K562 (cell line): ENCODE measurements at regions not wholly inside any gene's neighbourhood (a gene's known extent, or its start where the extent isn't known, plus 50 kb on each side); places are given as distances from the start of the nearest gene placed in this dataset.

Experiments used
- ATAC-seq: fragments of 200-7000 bp; cut with Tn5 transposase; 3 replicates; pipeline ENCODE4 v1.9.1; 2020; ENCODE audit warnings: moderate library complexity
- BruUV-seq: library from RNA; stranded (reverse); fragments of 400-500 nt; replicated peaks from 2 replicates; lab custom pipeline; 2021; lab: Mats Ljungman, UMichigan
- CTCF ChIA-PET: fragments of 300-600 bp; formaldehyde crosslinking; extraction: SDS; loops from one replicate; lab custom pipeline; 2021; ENCODE audit warnings: low intra/inter-chr PET ratio; lab: Yijun Ruan, JAX
- POLR2A ChIA-PET: fragments of 300-600, 350-650 bp; sonication (Branson Sonifier 250); formaldehyde crosslinking; extraction: SDS; loops from one replicate; lab custom pipeline; 2021; ENCODE audit warnings: antibody characterized with exemption, inconsistent platforms; lab: Yijun Ruan, JAX
- DNase-seq, 4 experiments: peaks; one replicate each; pipeline versions ENCODE4 v3.0.0 to v3.0.0-alpha.2; 2011 to 2018; ENCODE audit warnings: low spot score in 3 of 4, mixed read lengths in 3 of 4; ENCODE audit errors: extremely low read depth in 1 of 4
- FAIRE-seq: peaks from 2 replicates; lab custom pipeline; 2011; peaks lifted over from hg19 to GRCh38; lab: Jason Lieb, UNC
- H2AFZ ChIP-seq: 2 replicates; pipeline ENCODE4 v1.6.0; 2011; ENCODE audit warnings: low read depth, low read length, control low read depth, inconsistent platforms
- H3K27ac ChIP-seq: fragments of 200-600 bp; 3 replicates; pipeline ENCODE4 v1.8.0; 2011; ENCODE audit warnings: low read depth, mild to moderate bottlenecking, control low read depth, inconsistent platforms, low read length, moderate library complexity, mixed read lengths; ENCODE audit errors: extremely low read depth
- H3K27me3 ChIP-seq, 2 experiments: fragments of 300-600 bp in 1 of 2; 2 replicates in 1 of 2; 3 replicates in 1 of 2; pipeline versions ENCODE4 v1.6.0 to v1.8.0; 2011; ENCODE audit warnings: inconsistent platforms in 2 of 2, low read length in 2 of 2, mild to moderate bottlenecking in 1 of 2, mixed read lengths in 1 of 2, moderate library complexity in 1 of 2; ENCODE audit not compliant: control insufficient read depth in 2 of 2, insufficient read depth in 2 of 2
- H3K36me3 ChIP-seq: fragments of 300-600 bp; 3 replicates; pipeline ENCODE4 v1.8.0; 2011; ENCODE audit warnings: mild to moderate bottlenecking, low read length, inconsistent platforms; ENCODE audit not compliant: control insufficient read depth, insufficient read depth
- H3K4me1 ChIP-seq, 2 experiments: fragments of 200-600 bp in 1 of 2; replicated peaks in 1 of 2; 2 replicates in 1 of 2; 3 replicates in 1 of 2; pipeline versions ENCODE4 v1.5.1 to v1.8.0; 2011; ENCODE audit warnings: inconsistent platforms in 2 of 2, low read length in 2 of 2, mild to moderate bottlenecking in 1 of 2, mixed read lengths in 1 of 2, moderate library complexity in 1 of 2; ENCODE audit not compliant: control insufficient read depth in 2 of 2, insufficient read depth in 2 of 2
- H3K4me2 ChIP-seq: 2 replicates; pipeline ENCODE4 v1.6.1; 2011; ENCODE audit warnings: low read length, control low read depth, inconsistent platforms, mixed read lengths; ENCODE audit not compliant: insufficient read depth
- H3K4me3 ChIP-seq: fragments of 200-600 bp; sonication (generic), shearing (Covaris generic); 2 replicates; pipeline ENCODE4 v1.5.1; 2016; ENCODE audit warnings: control low read depth, inconsistent platforms
- H3K79me2 ChIP-seq: fragments of 200-600 bp; 3 replicates; pipeline ENCODE4 v1.8.0; 2011; ENCODE audit warnings: low read length, inconsistent platforms; ENCODE audit not compliant: control insufficient read depth, insufficient read depth
- H3K9ac ChIP-seq, 2 experiments: 2 replicates each; pipeline versions ENCODE4 v1.6.0 to v1.6.1; 2011; ENCODE audit warnings: low read depth in 2 of 2, low read length in 2 of 2, control low read depth in 1 of 2, inconsistent platforms in 1 of 2, mild to moderate bottlenecking in 1 of 2, mixed read lengths in 1 of 2; ENCODE audit not compliant: insufficient read depth in 1 of 2
- H3K9me1 ChIP-seq: one replicate; pipeline ENCODE4 v1.6.0; 2011; ENCODE audit warnings: inconsistent platforms, mild to moderate bottlenecking, low read length, moderate library complexity; ENCODE audit not compliant: control insufficient read depth, insufficient read depth
- H3K9me3 ChIP-seq: replicated peaks from 2 replicates; pipeline ENCODE4 v1.5.1; 2011; ENCODE audit warnings: low read depth, low read length, inconsistent platforms; ENCODE audit not compliant: control insufficient read depth, insufficient read depth
- H4K20me1 ChIP-seq: replicated peaks from 2 replicates; pipeline ENCODE4 v1.6.1; 2011; ENCODE audit warnings: low read length, inconsistent platforms, mixed read lengths; ENCODE audit not compliant: control insufficient read depth, insufficient read depth
- CBX2 ChIP-seq: fragments of 200-600 bp; sonication (generic); IDR thresholded peaks from one replicate; pipeline ENCODE4 v1.6.1; 2012; ENCODE audit warnings: mild to moderate bottlenecking, low read length, inconsistent platforms; ENCODE audit not compliant: insufficient read depth, poor library complexity, severe bottlenecking
- CBX3 ChIP-seq, 2 experiments: IDR thresholded peaks; 1 replicate in 1 of 2; 2 replicates in 1 of 2; pipeline ENCODE4 v1.6.1; 2012; ENCODE audit warnings: inconsistent platforms in 2 of 2, low read length in 2 of 2, borderline replicate concordance in 1 of 2, control low read depth in 1 of 2
- ETV6 ChIP-seq, 3 experiments: fragments of 150-350 bp in 1 of 3; sonication (generic) in 1 of 3; formaldehyde crosslinking in 1 of 3; IDR thresholded peaks; 2 replicates each; pipeline versions ENCODE4 v1.6.1 to v1.8.0; 2014 to 2022; ENCODE audit warnings: borderline replicate concordance in 2 of 3, low read depth in 2 of 3, antibody characterized with exemption in 1 of 3, low read length in 1 of 3, mild to moderate bottlenecking in 1 of 3, missing genetic modification reagents in 1 of 3
- HDAC2 ChIP-seq: fragments of 450-650 bp; IDR thresholded peaks from 2 replicates; pipeline ENCODE4 v1.6.1; 2016; ENCODE audit warnings: mild to moderate bottlenecking
- MEIS2 ChIP-seq: fragments of 450-650 bp; IDR thresholded peaks from 2 replicates; pipeline ENCODE4 v1.6.1; 2014; ENCODE audit warnings: mild to moderate bottlenecking; ENCODE audit not compliant: partially characterized antibody
- NRF1 ChIP-seq, 2 experiments: fragments of 450-650 bp; IDR thresholded peaks in 1 of 2; conservative IDR thresholded peaks in 1 of 2; 2 replicates each; pipeline ENCODE4 v1.6.1; 2014; ENCODE audit warnings: mild to moderate bottlenecking in 2 of 2
- PCBP1 ChIP-seq: fragments of 200-400 bp; formaldehyde crosslinking; IDR thresholded peaks from 2 replicates; pipeline ENCODE4 v1.6.1; 2018; ENCODE audit warnings: mild to moderate bottlenecking, low read depth, low read length; ENCODE audit not compliant: poor library complexity, severe bottlenecking
- SOX6 ChIP-seq: fragments of 450-650 bp; IDR thresholded peaks from 2 replicates; pipeline ENCODE4 v1.6.1; 2014; ENCODE audit warnings: mild to moderate bottlenecking
- TAF15 ChIP-seq: fragments of 200-400 bp; formaldehyde crosslinking; IDR thresholded peaks from 2 replicates; pipeline ENCODE4 v1.6.1; 2017; ENCODE audit warnings: mild to moderate bottlenecking, low read depth, low read length, moderate library complexity
- TAF9B ChIP-seq: fragments of 450-650 bp; IDR thresholded peaks from 2 replicates; pipeline ENCODE4 v1.6.1; 2018; ENCODE audit warnings: mild to moderate bottlenecking; ENCODE audit not compliant: partially characterized antibody
- XRCC3 ChIP-seq: fragments of 450-650 bp; IDR thresholded peaks from 2 replicates; pipeline ENCODE4 v1.6.1; 2017; ENCODE audit warnings: mild to moderate bottlenecking, moderate library complexity
- ZEB2 ChIP-seq: fragments of 450-650 bp; IDR thresholded peaks from 2 replicates; pipeline ENCODE4 v1.6.1; 2016
- ZNF444 ChIP-seq: fragments of 250-450 bp; sonication (Bioruptor Pico); IDR thresholded peaks from 2 replicates; pipeline ENCODE4 v1.4.0; 2020; ENCODE audit warnings: mild to moderate bottlenecking, moderate library complexity
- WGBS: fragments of 100-300 bp; shearing (Covaris generic); methylation state at CpG from one replicate; pipeline ENCODE4 v1.1.6; 2016; ENCODE audit warnings: low coverage, mixed read lengths; ENCODE audit not compliant: insufficient coverage; ENCODE audit errors: missing lambda C conversion rate; 5-methylcytosine and 5-hydroxymethylcytosine counted together
- in situ Hi-C: fragments of 300-500 bp; cut with MboI; formaldehyde crosslinking; loops from 4 replicates; pipeline ENCODE4 v1.15.0; 2018; ENCODE audit warnings: inconsistent platforms, mixed read lengths
- intact Hi-C: fragments of 100-400 bp; cut with micrococcal nuclease; formaldehyde crosslinking; loops from 2 replicates; pipeline ENCODE4 v1.14.2; 2022
- TF ChIP-seq, protein P1 (sequence below): IDR thresholded peaks from 2 replicates; pipeline ENCODE4 v1.6.1; 2012; ENCODE audit warnings: low read depth, low read length, improper control_type of control experiment, borderline replicate concordance

GRCh38 chr2:144598906-144599305, 79.0 kb upstream of the ZEB2 start:
- 48% methylated on average over 5 of the region's 5 CpGs for WGBS
- CTCF ChIA-PET: no interaction called here
- ATAC-seq: no peak
- Histone ChIP-seq H3K27me3 (no peaks in the 10 kb centered on the region), H2AFZ (no peak overlapping the region), H3K9ac (no peak overlapping the region), H3K36me3 (0 out of 3 replicates have a peak, but pooled peaks cover 9% of the 10 kb centered on the region)
- POLR2A ChIA-PET: no interaction called here
- no peak for FAIRE-seq
- TF ChIP-seq PCBP1 (no peak), SOX6 (no peak), TAF9B (no peak)
- TF ChIP-seq, all 486 proteins: peak for 0
- no peak overlapping the region for H3K4me3 ChIP-seq
- H3K4me2 ChIP-seq: no peak overlapping the region
- intact Hi-C loops (loop anchor here (5.0 kb wide), 1 partner anchor 83 kb away; no protein-coding TSS in a partner anchor), in situ Hi-C loops (no loop called here)
- H3K9me1 ChIP-seq: no peaks in the 10 kb centered on the region
- no TSS peak for BruUV-seq
- H3K4me1 ChIP-seq: peaks cover 7 to 22% of the 10 kb centered on the region in 2 experiments; a peak in 4 of 5 replicates
- peaks cover 22% of the 10 kb centered on the region for H3K9me3 ChIP-seq
- no peak for DNase-seq
- no peaks in the 10 kb centered on the region; the same call in 2 of the 3 replicates for H3K79me2 ChIP-seq
- no peaks in the 10 kb centered on the region for H4K20me1 ChIP-seq
- H3K27ac ChIP-seq: no peak overlapping the region

DNA sequence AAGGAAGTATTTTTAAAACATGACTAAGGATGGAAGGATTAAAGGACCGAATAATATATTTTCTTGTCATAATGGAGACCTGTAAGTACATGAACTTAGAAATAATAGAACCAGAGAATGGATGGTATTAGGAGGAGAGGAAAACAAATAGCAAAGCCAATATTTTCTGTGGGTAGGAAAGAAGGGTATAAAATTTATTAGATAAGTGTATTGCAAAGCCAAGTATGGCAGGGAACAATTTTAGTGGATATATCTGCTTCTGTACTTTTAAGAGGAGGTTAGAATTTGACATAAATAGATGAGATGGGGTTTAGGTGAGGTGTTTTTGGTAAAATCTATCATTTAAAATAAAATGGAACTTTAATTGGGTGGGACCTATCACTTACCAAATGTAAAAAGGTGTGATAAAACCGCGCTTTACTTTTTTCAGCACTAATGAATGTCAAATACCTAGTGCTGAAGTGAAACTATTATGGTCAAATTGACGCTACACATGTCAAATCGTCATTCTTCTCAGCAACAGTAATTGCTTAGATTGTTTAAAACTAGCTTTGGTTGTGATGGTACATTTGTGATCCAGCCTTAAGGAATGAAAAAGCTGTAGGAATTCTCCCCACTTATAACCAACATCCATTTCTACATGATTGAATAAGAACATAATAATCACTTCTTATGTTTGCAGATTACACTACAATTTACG, 78.1 kb upstream of the ZEB2 start:
- Histone ChIP-seq H3K79me2 (no peaks in the 10 kb centered on the region; the same call in 2 of the 3 replicates), H3K9ac (no peak overlapping the region), H3K27me3 (no peaks in the 10 kb centered on the region), H3K27ac (no peak overlapping the region), H3K9me1 (no peaks in the 10 kb centered on the region), H3K4me3 (no peak overlapping the region), H3K36me3 (0 out of 3 replicates have a peak, but pooled peaks cover 9% of the 10 kb centered on the region), H3K9me3 (peaks cover 22% of the 10 kb centered on the region), H3K4me1 (peaks cover 7 to 22% of the 10 kb centered on the region in 2 experiments; a peak in 4 of 5 replicates), H3K4me2 (no peak overlapping the region), H2AFZ (no peak overlapping the region), H4K20me1 (no peaks in the 10 kb centered on the region)
- in situ Hi-C loops: no loop called here
- POLR2A ChIA-PET: no interaction called here
- DNase-seq (no peak), ATAC-seq (no peak), FAIRE-seq (no peak)
- intact Hi-C loops: loop anchor here (5.0 kb wide), 1 partner anchor 84 kb away; no protein-coding TSS in a partner anchor
- no TSS peak for BruUV-seq
- CTCF ChIA-PET: no interaction called here
- 78% methylated on average over 6 of the region's 6 CpGs for WGBS
- TF ChIP-seq HDAC2 (no peak), MEIS2 (no peak), NRF1 (conservative IDR thresholded peaks at IDR 0.05 in 1 of 2, IDR thresholded peaks at IDR 0.05 in 1 of 2) (no peak), XRCC3 (no peak), ZNF444 (CRISPR knock-in tag) (no peak), CBX3 (IDR thresholded peaks at IDR 0.05; ENCODE audit: borderline replicate concordance in 1 of 2, low read length in 2 of 2) (0 out of 3 replicates have a peak, but pooled peaks of 1 of the 2 experiments have one; percentile 13), ZEB2 (no peak), CBX2 (no peak), ETV6 (IDR thresholded peaks at IDR 0.05; ENCODE audit: borderline replicate concordance in 1 of 2, low read depth in 2 of 2, low read length in 1 of 2) (no peak), ETV6 (CRISPR knock-in tag; IDR thresholded peaks at IDR 0.05; ENCODE audit: borderline replicate concordance) (no peak), TAF15 (no peak)
- TF ChIP-seq, protein P1, sequence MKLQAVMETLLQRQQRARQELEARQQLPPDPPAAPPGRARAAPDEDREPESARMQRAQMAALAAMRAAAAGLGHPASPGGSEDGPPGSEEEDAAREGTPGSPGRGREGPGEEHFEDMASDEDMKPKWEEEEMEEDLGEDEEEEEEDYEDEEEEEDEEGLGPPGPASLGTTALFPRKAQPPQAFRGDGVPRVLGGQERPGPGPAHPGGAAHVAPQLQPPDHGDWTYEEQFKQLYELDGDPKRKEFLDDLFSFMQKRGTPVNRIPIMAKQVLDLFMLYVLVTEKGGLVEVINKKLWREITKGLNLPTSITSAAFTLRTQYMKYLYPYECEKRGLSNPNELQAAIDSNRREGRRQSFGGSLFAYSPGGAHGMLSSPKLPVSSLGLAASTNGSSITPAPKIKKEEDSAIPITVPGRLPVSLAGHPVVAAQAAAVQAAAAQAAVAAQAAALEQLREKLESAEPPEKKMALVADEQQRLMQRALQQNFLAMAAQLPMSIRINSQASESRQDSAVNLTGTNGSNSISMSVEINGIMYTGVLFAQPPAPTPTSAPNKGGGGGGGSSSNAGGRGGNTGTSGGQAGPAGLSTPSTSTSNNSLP: no peak
